Liver (tissue), 3 donors: ENCODE measurements at regions not wholly inside any gene's neighbourhood (a gene's known extent, or its start where the extent isn't known, plus 50 kb on each side); places are given as distances from the start of the nearest gene placed in this dataset.

Experiments used
- CTCF ChIP-seq: fragments of 150-350 bp; IDR thresholded peaks from 2 replicates; pipeline ENCODE4 v1.5.1; 2017; ENCODE audit warnings: improper control_type of control experiment, low read depth, low read length; ENCODE audit not compliant: missing input control
- EGR1 ChIP-seq, 2 donors: IDR thresholded peaks; 2 replicates each; pipeline ENCODE4 v1.6.1; 2016 to 2018; ENCODE audit warnings: antibody characterized with exemption in 2 of 2, low read depth in 2 of 2
- FOXA1 ChIP-seq: IDR thresholded peaks from 2 replicates; pipeline ENCODE4 v1.6.1; 2016; ENCODE audit warnings: antibody characterized with exemption
- FOXA2 ChIP-seq: IDR thresholded peaks from 2 replicates; pipeline ENCODE4 v1.6.1; 2016; ENCODE audit warnings: antibody characterized with exemption
- GABPA ChIP-seq, 2 donors: IDR thresholded peaks in 1 of 2; conservative IDR thresholded peaks in 1 of 2; 2 replicates each; pipeline ENCODE4 v1.6.1; 2016; ENCODE audit warnings: antibody characterized with exemption in 2 of 2, mild to moderate bottlenecking in 1 of 2, moderate library complexity in 1 of 2
- HNF4G ChIP-seq: IDR thresholded peaks from 2 replicates; pipeline ENCODE4 v1.6.1; 2016; ENCODE audit warnings: antibody characterized with exemption
- JUND ChIP-seq, 2 donors: IDR thresholded peaks; 2 replicates each; pipeline ENCODE4 v1.6.1; 2016; ENCODE audit warnings: antibody characterized with exemption in 2 of 2
- NR2F2 ChIP-seq: IDR thresholded peaks from 2 replicates; pipeline ENCODE4 v1.6.1; 2016; ENCODE audit warnings: antibody characterized with exemption
- RAD21 ChIP-seq, 2 donors: IDR thresholded peaks; 2 replicates each; pipeline ENCODE4 v1.6.1; 2016; ENCODE audit warnings: antibody characterized with exemption in 2 of 2, mild to moderate bottlenecking in 2 of 2
- SP1 ChIP-seq: IDR thresholded peaks from 2 replicates; pipeline ENCODE4 v1.6.1; 2018; ENCODE audit warnings: antibody characterized with exemption, mild to moderate bottlenecking
- TAF1 ChIP-seq: conservative IDR thresholded peaks from 2 replicates; pipeline ENCODE4 v1.6.1; 2016; ENCODE audit warnings: antibody characterized with exemption, mild to moderate bottlenecking
- YY1 ChIP-seq: IDR thresholded peaks from 2 replicates; pipeline ENCODE4 v1.6.1; 2016; ENCODE audit warnings: antibody characterized with exemption, mild to moderate bottlenecking
- TF ChIP-seq, protein P1 (sequence below): IDR thresholded peaks from 2 replicates; pipeline ENCODE4 v1.6.1; 2016; ENCODE audit warnings: antibody characterized with exemption, mild to moderate bottlenecking
- TF ChIP-seq, protein P2 (sequence below): IDR thresholded peaks from 2 replicates; pipeline ENCODE4 v1.6.1; 2016; ENCODE audit warnings: antibody characterized with exemption
- donor health status: healthy.
- donor health status: healthy.

DNA sequence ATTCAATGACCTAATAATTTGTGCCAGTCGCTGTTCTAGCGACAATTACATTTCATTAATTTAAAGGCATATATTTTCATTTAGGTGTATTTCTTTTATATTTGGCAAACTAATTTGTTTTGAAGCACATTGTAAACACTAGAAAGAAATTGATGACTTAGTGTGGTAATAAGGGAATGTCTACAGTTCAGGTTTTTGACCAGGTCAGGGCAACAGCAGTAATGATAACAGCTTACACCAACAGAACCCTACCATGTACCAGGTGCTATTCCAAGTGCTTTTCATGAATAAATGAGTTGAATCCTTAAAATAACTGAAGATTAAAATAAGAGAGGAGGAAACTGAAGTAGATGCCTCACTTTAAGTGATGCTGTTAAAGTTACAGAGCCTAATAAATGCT lies 85.4 kb upstream of the SLC38A2 start:
- TF ChIP-seq CTCF (no peak), EGR1 (IDR thresholded peaks at IDR 0.05; ENCODE audit: low read depth in 2 of 2) (no peak), YY1 (no peak), SP1 (no peak), JUND (IDR thresholded peaks at IDR 0.05) (no peak), RAD21 (IDR thresholded peaks at IDR 0.05) (no peak), FOXA1 (no peak), FOXA2 (no peak), NR2F2 (no peak), TAF1 (no peak), HNF4G (no peak), GABPA (IDR thresholded peaks at IDR 0.05 in 1 of 2, conservative IDR thresholded peaks at IDR 0.05 in 1 of 2) (no peak)
- TF ChIP-seq, protein P1, sequence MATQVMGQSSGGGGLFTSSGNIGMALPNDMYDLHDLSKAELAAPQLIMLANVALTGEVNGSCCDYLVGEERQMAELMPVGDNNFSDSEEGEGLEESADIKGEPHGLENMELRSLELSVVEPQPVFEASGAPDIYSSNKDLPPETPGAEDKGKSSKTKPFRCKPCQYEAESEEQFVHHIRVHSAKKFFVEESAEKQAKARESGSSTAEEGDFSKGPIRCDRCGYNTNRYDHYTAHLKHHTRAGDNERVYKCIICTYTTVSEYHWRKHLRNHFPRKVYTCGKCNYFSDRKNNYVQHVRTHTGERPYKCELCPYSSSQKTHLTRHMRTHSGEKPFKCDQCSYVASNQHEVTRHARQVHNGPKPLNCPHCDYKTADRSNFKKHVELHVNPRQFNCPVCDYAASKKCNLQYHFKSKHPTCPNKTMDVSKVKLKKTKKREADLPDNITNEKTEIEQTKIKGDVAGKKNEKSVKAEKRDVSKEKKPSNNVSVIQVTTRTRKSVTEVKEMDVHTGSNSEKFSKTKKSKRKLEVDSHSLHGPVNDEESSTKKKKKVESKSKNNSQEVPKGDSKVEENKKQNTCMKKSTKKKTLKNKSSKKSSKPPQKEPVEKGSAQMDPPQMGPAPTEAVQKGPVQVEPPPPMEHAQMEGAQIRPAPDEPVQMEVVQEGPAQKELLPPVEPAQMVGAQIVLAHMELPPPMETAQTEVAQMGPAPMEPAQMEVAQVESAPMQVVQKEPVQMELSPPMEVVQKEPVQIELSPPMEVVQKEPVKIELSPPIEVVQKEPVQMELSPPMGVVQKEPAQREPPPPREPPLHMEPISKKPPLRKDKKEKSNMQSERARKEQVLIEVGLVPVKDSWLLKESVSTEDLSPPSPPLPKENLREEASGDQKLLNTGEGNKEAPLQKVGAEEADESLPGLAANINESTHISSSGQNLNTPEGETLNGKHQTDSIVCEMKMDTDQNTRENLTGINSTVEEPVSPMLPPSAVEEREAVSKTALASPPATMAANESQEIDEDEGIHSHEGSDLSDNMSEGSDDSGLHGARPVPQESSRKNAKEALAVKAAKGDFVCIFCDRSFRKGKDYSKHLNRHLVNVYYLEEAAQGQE = no peak
- TF ChIP-seq, protein P2, sequence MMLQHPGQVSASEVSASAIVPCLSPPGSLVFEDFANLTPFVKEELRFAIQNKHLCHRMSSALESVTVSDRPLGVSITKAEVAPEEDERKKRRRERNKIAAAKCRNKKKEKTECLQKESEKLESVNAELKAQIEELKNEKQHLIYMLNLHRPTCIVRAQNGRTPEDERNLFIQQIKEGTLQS = no peak
